ENCODE measurements at regions not wholly inside any gene's neighbourhood (a gene's known extent, or its start where the extent isn't known, plus 50 kb on each side); places are given as distances from the start of the nearest gene placed in this dataset.
"Not testable (repeated sequence)": the region's sequence is repeated elsewhere in the genome, so short reads cannot be mapped to it uniquely, and the experiment has no call there.

- TF ChIP-seq REST (IDR thresholded peaks at IDR 0.05): no peak
Measured at GRCh38 chr4:162475246-162475645, 311.4 kb upstream of the FSTL5 start (continued).

GRCh38 chr4:162469977-162470376, 306.2 kb upstream of the FSTL5 start:
- Histone ChIP-seq H3K27ac (ENCODE audit: low read depth in 1 of 2, low read length in 2 of 2) (no peak overlapping the region), H3K4me3 (ENCODE audit: low read depth in 1 of 3, low read length in 3 of 3) (no peak overlapping the region), H3K27me3 (ENCODE audit: control insufficient read depth in 4 of 4, insufficient read depth in 4 of 4, low read length in 3 of 4) (no peaks in the 10 kb centered on the region), H3K4me1 (ENCODE audit: control insufficient read depth in 4 of 4, insufficient read depth in 4 of 4, low read length in 3 of 4) (no peaks in the 10 kb centered on the region), H3K9me3 (ENCODE audit: control insufficient read depth in 4 of 4, low read length in 3 of 4) (no peaks in the 10 kb centered on the region), H3K36me3 (ENCODE audit: control insufficient read depth in 4 of 4, insufficient read depth in 3 of 4, low read depth in 1 of 4, low read length in 3 of 4) (no peaks in the 10 kb centered on the region), H3K9ac (ENCODE audit: low read depth in 1 of 2, low read length in 2 of 2) (no peak overlapping the region)
- TF ChIP-seq FOXA1 (IDR thresholded peaks at IDR 0.05): no peak
- no peak for TF ChIP-seq CTCF (IDR thresholded peaks at IDR 0.05; ENCODE audit: low read depth, low read length, missing input control)
- TF ChIP-seq FOXA2 (IDR thresholded peaks at IDR 0.05): no peak
- no peak for TF ChIP-seq GABPA (IDR thresholded peaks at IDR 0.05 in 1 of 2, conservative IDR thresholded peaks at IDR 0.05 in 1 of 2)
- TF ChIP-seq ZBTB33 (IDR thresholded peaks at IDR 0.05): no peak
- TF ChIP-seq EGR1 (IDR thresholded peaks at IDR 0.05; ENCODE audit: low read depth in 2 of 2): no peak
- TF ChIP-seq MAX (IDR thresholded peaks at IDR 0.05): no peak
- no peak for TF ChIP-seq SP1 (IDR thresholded peaks at IDR 0.05)
- TF ChIP-seq HNF4A (conservative IDR thresholded peaks at IDR 0.05): no peak
- TF ChIP-seq HNF4G (IDR thresholded peaks at IDR 0.05): no peak
- TF ChIP-seq RAD21 (IDR thresholded peaks at IDR 0.05): no peak
- DNase-seq (ENCODE audit: low spot score): no peak

GRCh38 chr4:162465356-162465755, 301.6 kb upstream of the FSTL5 start:
- WGBS: 70% methylated on average over 1 of the region's 1 CpG
- not testable (repeated sequence) for H3K36me3 ChIP-seq (ENCODE audit: control insufficient read depth in 4 of 4, insufficient read depth in 3 of 4, low read depth in 1 of 4, low read length in 3 of 4); DNase-seq (ENCODE audit: low spot score); H3K27ac ChIP-seq (ENCODE audit: low read depth in 1 of 2, low read length in 2 of 2); H3K4me3 ChIP-seq (ENCODE audit: low read depth in 1 of 3, low read length in 3 of 3); H3K9me3 ChIP-seq (ENCODE audit: control insufficient read depth in 4 of 4, low read length in 3 of 4); H3K4me1 ChIP-seq (ENCODE audit: control insufficient read depth in 4 of 4, insufficient read depth in 4 of 4, low read length in 3 of 4); H3K9ac ChIP-seq (ENCODE audit: low read depth in 1 of 2, low read length in 2 of 2); H3K27me3 ChIP-seq (ENCODE audit: control insufficient read depth in 4 of 4, insufficient read depth in 4 of 4, low read length in 3 of 4)

All from liver (tissue), 8 donors.